ENCODE measurements at regions not wholly inside any gene's neighbourhood (a gene's known extent, or its start where the extent isn't known, plus 50 kb on each side); places are given as distances from the start of the nearest gene placed in this dataset.

GRCh38 chr13:107999751-108000150, 215.6 kb downstream of the LIG4 start:
- no peak for TF ChIP-seq EZH2phosphoT487 (IDR thresholded peaks at IDR 0.05; ENCODE audit: borderline replicate concordance, low read length)
- TF ChIP-seq CTCF (conservative IDR thresholded peaks at IDR 0.05; ENCODE audit: low read depth, low read length), result no peak
- no peak for TF ChIP-seq EZH2 (IDR thresholded peaks at IDR 0.05; ENCODE audit: low read length, unreplicated experiment)

Data from PC-3 (cell line).